ENCODE measurements at regions not wholly inside any gene's neighbourhood (a gene's known extent, or its start where the extent isn't known, plus 50 kb on each side); places are given as distances from the start of the nearest gene placed in this dataset.

DNA sequence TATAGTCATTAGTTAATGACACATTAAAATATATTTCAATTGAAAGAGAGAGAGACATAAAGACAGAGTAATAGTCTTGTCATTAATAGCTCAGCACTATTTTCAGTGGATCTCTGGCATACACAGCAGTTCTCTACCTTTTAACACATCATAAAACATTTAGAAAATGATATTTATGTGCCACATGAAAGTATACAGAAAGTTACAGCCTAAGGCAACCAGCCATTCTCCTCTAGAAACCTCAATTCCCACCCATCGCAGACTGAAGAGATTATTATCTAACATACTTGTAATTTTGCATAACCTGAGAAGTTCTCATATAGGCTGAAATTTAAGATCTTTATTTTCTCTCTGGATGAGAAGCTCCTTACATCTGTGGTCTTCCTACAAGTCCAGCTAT, 58.7 kb upstream of the FAM83B start:
- Histone ChIP-seq H3K4me3 (no peak overlapping the region), H3K9me3 (no peaks in the 10 kb centered on the region)
- 40 to 76% methylated on average over 1 of the region's 1 CpG for WGBS, 2 donors (ENCODE audit: low coverage in 1 of 2)

More for the DNA sequence above, 58.7 kb upstream of the FAM83B start:
- Histone ChIP-seq H3K27me3 (no peaks in the 10 kb centered on the region), H3K27ac (no peak overlapping the region), H3K36me3 (no peaks in the 10 kb centered on the region), H3K4me1 (no peaks in the 10 kb centered on the region)
- TF ChIP-seq POLR2AphosphoS5 (IDR thresholded peaks at IDR 0.05) (no peak), POLR2A (IDR thresholded peaks at IDR 0.05) (no peak), EP300 (IDR thresholded peaks at IDR 0.05) (no peak)
- TF ChIP-seq, protein P1, sequence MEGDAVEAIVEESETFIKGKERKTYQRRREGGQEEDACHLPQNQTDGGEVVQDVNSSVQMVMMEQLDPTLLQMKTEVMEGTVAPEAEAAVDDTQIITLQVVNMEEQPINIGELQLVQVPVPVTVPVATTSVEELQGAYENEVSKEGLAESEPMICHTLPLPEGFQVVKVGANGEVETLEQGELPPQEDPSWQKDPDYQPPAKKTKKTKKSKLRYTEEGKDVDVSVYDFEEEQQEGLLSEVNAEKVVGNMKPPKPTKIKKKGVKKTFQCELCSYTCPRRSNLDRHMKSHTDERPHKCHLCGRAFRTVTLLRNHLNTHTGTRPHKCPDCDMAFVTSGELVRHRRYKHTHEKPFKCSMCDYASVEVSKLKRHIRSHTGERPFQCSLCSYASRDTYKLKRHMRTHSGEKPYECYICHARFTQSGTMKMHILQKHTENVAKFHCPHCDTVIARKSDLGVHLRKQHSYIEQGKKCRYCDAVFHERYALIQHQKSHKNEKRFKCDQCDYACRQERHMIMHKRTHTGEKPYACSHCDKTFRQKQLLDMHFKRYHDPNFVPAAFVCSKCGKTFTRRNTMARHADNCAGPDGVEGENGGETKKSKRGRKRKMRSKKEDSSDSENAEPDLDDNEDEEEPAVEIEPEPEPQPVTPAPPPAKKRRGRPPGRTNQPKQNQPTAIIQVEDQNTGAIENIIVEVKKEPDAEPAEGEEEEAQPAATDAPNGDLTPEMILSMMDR (IDR thresholded peaks at IDR 0.05) = no peak
- ATAC-seq = no peak

Small RNA genes in the stretch of these regions (small RNA-seq; reads per million reads assigned to genes)
- 0 reads per million in 4 donors for gene RNU6-1023P
